Glomerular visceral epithelial cell (primary cell): ENCODE measurements at regions not wholly inside any gene's neighbourhood (a gene's known extent, or its start where the extent isn't known, plus 50 kb on each side); places are given as distances from the start of the nearest gene placed in this dataset.
A peak's percentile ranks its signal among the peaks of the same experiment; 100 is the strongest.
"Not testable (repeated sequence)": the region's sequence is repeated elsewhere in the genome, so short reads cannot be mapped to it uniquely, and the experiment has no call there.

ENCODE experiments used
- DNase-seq: peaks from one replicate; pipeline ENCODE4 v3.0.0-alpha.2; 2016; ENCODE audit errors: extremely low spot score

- no peak for DNase-seq
Observed at GRCh38 chr6:2378046-2378657, 132.7 kb upstream of the GMDS start.

GRCh38 chr6:2376429-2377355 lies 131.3 kb upstream of the GMDS start:
- DNase-seq = no peak

GRCh38 chr6:2375443-2375842 lies 130.0 kb upstream of the GMDS start:
- DNase-seq = no peak

- DNase-seq = no peak
Observed at GRCh38 chr6:2369606-2370005, 124.2 kb upstream of the GMDS start.

- DNase-seq = no peak
Observed at GRCh38 chr6:2363211-2363610, 117.8 kb upstream of the GMDS start.

GRCh38 chr6:2361195-2361594 lies 115.8 kb upstream of the GMDS start:
- DNase-seq = no peak

- no peak for DNase-seq
Observed at GRCh38 chr6:2360716-2361115, 115.3 kb upstream of the GMDS start.

GRCh38 chr6:2360126-2360525 lies 114.7 kb upstream of the GMDS start:
- DNase-seq = no peak

- no peak for DNase-seq
Observed at GRCh38 chr6:2355150-2355549, 109.7 kb upstream of the GMDS start.

- no peak for DNase-seq
Observed at GRCh38 chr6:2354138-2354491, 108.7 kb upstream of the GMDS start.

GRCh38 chr6:2353412-2354137 lies 108.2 kb upstream of the GMDS start:
- DNase-seq = peak; percentile 73

GRCh38 chr6:2351807-2352431 lies 106.5 kb upstream of the GMDS start:
- DNase-seq = peak; percentile 13

- no peak for DNase-seq
Observed at GRCh38 chr6:2351090-2351489, 105.7 kb upstream of the GMDS start.

GRCh38 chr6:2346078-2346477 lies 100.7 kb upstream of the GMDS start:
- DNase-seq = no peak

- no peak for DNase-seq
Observed at GRCh38 chr6:2344319-2344905, 99.0 kb upstream of the GMDS start.

- DNase-seq = no peak
Observed at GRCh38 chr6:2327591-2327990, 82.2 kb upstream of the GMDS start.

- DNase-seq = no peak
Observed at GRCh38 chr6:2324166-2324953, 79.0 kb upstream of the GMDS start.

- DNase-seq = not testable (repeated sequence)
Observed at GRCh38 chr6:2317498-2317897, 72.1 kb upstream of the GMDS start.

- DNase-seq = no peak
Observed at GRCh38 chr6:2314641-2315040, 69.2 kb upstream of the GMDS start.

- no peak for DNase-seq
Observed at GRCh38 chr6:2310042-2310441, 64.6 kb upstream of the GMDS start.

- no peak for DNase-seq
Observed at GRCh38 chr6:2309122-2309521, 63.7 kb upstream of the GMDS start.
